HG02763 (cell line): ENCODE measurements at regions not wholly inside any gene's neighbourhood (a gene's known extent, or its start where the extent isn't known, plus 50 kb on each side); places are given as distances from the start of the nearest gene placed in this dataset.
"Not testable (repeated sequence)": the region's sequence is repeated elsewhere in the genome, so short reads cannot be mapped to it uniquely, and the experiment has no call there.

Source experiments
- ATAC-seq: cut with Tn5 transposase; IDR thresholded peaks from one replicate; pipeline ENCODE4 v1.9.1; 2021; ENCODE audit warnings: mild to moderate bottlenecking, moderate library complexity; ENCODE audit not compliant: unreplicated experiment

DNA sequence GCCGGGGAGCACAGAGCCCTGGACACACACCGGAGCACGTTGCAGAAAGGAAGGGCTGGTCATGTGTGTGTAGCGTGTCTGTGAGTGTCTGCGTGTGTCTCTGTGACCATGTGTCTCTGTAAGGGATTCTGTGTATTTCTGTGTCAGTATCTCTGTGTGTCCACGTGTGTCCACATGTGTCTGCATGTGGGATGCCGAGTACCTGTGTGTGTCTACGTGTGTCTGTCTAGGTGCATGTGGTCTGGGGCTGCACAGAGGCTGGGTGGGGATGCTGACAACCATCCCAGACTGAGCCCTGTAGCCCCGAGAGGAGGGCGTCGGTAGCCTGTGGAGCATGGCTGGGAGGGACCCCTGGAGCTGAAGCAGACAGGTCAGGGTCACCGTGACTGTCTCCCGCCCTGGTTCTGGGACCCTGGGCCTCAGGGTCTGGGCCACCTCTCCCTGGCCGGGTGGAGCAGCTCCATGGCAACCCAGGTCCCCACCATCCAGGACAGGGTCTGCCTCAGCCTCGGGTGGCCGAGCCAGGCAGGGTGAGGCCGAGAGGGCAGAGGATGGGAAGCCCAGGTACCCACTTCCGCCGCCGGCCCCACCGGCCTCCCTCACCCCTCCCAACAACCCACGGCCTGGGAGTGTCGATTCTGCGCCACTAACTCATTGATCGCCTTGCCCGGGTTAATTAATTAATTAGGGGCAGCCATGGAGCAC, 122.7 kb downstream of the FAM53A start:
- no peak for ATAC-seq

DNA sequence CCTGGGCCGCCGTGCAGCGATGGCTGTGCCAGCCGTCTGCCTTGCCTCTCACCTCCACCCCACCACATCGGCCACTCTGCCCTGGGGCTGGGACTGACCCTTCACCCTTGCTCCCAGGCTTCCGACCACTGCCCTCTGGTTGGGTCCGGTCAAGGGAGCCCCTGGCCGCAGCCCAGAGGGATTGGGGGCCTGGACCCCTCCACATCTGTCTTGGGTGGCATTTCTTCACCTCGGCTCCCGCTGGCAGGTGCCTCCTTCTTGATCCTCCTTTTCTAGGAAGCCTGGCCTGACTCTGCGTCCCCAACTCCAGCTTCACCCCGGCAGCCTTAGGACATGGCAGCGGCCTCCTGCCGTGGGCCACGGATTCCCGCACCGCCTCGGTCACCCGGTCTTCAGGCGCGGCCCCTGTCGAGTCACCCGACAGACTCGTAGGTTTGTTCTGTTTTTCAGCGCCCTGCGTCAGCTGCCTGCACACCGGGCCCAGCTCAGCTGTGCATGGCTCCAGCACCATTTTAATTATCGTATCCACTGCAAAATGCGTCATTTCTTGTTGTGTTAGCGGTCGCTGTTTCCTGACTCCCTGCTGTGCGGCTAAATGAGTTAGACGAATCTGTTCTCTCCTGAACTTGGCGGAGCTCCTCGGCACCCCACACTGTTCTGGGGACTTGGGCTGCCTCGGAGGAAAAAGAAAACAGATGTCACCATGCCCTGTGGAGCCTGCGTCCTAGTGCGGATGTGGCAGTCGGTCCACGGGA, 124.0 kb downstream of the FAM53A start:
- ATAC-seq = no peak

DNA sequence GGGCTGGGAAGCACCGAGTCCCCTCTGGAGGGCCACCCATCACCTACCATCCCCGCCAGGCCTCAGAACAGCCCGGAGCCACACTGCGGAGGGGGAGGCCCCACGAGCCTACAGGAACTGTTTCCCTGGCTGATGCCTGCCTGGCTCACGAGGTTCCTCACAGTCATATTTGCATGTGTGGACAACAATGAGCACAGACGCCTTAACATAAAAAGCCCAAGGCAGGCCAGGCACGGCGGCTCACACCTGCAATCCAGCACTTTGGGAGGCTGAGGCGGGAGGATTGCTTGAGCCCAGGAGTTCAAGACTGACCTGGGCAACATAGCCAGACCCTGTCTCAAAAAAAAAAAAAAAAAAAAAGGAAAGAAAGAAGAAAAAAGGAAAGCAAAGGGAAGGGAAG, 125.9 kb downstream of the FAM53A start:
- ATAC-seq = no peak

- ATAC-seq = no peak
Observed at GRCh38 chr4:1557221-1557597, 126.9 kb downstream of the FAM53A start.

- ATAC-seq = no peak
Observed at GRCh38 chr4:1556541-1557220, 127.4 kb downstream of the FAM53A start.

- ATAC-seq = no peak
Observed at GRCh38 chr4:1554876-1555265, 129.2 kb downstream of the FAM53A start.

DNA sequence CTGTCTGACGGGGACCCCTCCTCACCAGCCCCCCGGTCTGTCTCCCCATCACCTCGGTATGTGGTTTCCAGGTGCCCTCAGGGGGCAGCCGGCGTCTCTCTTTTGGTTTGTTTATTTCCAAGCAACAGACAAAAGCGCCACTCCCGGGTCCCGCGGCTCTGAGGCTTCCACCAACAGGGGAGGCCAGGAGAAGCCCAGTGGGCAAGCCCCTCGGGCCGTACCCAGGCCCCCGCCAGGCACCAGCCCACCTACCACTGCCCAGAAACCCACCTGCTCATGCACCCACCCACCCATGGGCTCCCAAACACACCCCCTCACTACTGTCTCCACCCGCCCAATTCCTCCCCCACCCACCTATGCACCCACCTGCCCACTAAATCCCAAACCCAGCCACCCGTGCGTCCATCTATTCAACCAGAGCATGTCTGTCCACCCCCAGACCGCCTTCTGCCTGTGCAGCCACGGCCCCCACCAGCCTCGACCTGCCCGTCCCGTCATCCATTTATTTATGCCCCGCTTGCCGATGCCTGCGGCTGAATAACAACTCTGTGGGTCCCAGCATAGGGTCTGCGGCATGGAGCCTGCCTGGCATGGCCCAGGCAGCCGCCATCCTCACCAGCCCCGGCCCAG, 129.8 kb downstream of the FAM53A start:
- ATAC-seq = no peak

DNA sequence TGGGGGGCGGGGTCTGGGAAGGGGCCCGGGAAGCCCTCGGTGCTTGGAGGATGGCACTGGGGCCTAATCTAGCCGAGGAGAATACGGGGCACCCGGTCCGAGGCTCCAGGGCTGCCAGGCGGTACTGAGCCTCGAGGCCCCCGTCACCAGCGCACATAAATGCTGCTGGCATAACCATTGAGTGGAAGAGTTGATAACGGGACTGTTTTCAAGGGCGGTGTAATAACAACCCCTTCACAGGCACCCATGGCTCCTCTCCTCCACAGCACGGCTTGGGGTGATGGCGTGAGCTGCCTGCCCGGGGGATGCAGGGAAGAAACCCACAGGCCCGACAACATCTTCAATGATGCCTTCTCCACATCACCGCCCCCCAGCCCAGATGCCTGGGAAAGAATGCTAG, 130.7 kb downstream of the FAM53A start:
- ATAC-seq = no peak

- no peak for ATAC-seq
Observed at GRCh38 chr4:1552451-1552850, 131.7 kb downstream of the FAM53A start.

GRCh38 chr4:1551211-1551610, 132.9 kb downstream of the FAM53A start:
- ATAC-seq = no peak

GRCh38 chr4:1550122-1551070, 133.7 kb downstream of the FAM53A start:
- ATAC-seq = no peak

DNA sequence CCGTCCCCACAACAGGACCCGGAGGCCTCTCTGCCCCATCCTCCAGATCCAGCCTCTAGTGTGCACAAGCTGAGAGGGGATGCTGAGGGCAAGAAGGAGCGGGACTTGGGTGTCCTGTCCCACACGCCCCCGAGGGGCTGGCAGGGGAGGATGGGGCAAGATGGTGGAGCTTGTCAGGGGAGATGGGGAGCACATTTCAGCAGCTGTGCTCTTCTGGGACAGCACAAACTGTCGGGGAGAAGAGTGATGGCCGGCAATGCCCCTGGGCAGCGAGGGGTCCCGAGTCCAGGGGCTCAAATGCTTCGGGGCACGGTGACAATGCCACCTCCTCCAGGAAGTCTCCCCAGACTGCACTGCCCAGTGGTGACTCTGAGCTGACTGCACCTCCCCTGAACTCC, 134.5 kb downstream of the FAM53A start:
- ATAC-seq = no peak

GRCh38 chr4:1548827-1549637, 135.1 kb downstream of the FAM53A start:
- ATAC-seq = not testable (repeated sequence)

DNA sequence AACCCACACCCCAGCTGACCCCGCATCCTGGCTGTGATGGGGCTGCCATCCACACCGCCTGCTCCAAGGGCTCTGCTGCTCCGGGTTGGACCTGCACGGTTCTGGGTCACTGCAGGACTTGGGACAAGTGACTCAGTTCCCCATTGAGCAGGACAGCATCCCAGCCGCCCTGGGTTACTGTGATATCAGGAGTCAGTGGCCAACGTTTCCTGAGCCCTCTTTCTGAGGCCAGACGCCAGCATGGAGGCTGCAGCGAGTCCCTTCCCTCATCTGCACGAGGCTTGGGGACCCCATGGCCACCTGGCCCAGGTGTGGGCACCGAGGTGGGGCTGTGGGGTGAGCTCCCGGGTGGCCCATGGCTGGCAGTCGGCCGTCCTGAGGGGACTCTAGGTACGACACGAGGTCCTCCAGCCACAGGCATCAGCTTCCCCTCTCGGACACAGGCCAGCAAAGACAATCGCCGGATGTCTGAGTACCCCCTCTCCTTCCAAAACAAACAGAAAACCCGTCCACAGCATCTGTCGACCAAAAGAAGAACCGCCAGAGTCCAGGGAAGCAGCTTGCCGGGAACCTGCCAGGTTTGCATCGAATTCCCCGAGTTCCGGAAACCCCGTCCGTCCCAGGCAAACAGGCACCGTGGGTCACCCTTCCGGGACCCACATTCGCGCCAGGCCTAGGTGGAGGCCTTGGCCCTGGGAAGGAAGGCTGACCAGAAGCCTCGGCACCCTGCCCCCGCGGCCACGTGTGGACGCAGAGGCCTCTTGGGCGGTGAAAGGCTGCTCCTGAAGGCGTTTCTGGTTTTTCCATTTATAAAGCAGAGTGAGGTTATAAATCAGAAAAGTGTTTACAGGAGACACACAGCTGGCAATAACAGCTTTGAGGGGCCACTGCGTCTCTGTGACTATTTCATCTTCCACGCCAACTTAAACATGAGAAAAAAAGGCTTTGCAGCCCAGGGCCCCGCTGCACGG, 136.0 kb downstream of the FAM53A start:
- no peak for ATAC-seq

DNA sequence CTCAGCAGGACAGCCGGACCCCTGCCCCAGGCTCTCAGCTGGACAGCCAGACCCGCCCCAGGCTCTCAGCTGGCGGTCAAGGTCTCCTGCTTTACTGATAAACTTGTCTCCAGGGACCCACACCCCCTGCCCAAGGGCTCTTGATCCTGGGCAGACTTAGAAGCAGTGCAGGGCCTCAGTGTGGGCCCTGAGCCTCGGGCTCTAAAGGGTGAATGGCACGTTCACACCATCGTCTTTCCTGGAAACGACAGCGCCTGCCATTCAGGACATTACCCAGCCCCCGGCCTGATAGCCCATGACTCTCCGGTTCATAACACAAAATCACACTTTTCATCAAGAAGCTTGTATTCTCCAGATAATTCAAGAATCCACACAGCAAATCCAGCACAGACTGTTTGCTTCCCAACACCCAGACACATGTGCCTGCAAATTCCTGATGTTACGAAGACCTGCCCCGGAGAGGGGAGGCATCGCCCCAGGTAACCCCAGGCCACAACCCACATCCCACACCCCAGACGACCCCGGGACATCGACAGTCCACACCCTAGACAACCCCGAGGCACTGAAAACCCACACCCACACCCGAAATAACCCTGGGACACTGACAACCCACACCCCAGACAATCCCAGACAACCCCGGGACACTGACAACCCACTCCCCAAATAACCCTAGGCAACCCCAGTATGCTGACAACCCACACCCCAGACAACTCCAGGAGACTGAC, 136.8 kb downstream of the FAM53A start:
- ATAC-seq = no peak

DNA sequence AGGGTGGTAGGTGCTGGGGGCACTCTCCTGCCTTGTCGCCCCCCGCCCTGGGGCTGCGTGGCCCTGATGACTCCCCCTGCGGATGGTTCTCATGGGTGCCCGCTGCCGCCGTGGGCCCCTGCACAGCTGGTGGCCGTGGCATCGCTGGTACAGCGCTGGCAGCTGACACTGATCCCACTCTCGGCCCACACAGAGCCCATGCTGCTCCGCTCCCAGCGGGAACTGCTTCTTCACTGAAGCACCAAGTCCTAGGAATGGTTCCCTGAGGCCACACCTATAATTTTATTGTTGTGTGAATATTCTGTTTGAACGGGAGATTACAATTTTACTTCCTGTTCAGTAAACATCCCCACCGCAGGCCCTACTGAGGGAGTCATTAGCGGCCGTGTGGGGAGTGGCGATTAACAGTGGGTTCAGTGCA, 138.6 kb upstream of the NKX1-1 start:
- ATAC-seq = no peak

- not testable (repeated sequence) for ATAC-seq
Observed at GRCh38 chr4:1544435-1544834, 138.2 kb upstream of the NKX1-1 start.

DNA sequence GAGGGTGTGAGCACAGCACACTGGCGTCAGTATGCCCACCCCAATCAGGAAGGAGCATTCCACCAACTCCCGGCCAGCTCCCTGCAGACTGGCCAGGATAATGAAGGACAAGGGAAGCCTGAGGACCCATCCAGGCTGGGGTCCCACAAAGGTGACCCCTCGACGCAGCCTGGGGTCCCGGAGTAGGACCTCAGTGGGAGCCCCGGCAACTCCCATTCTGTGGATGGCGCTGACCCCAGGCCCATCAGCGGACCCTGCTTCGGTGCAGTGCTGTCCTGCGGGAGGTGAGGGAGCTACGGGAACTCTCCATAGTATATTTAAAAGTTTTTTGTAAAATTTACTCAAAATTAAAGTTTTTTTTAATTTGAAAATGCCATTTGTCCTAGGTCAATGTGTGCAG, 137.7 kb upstream of the NKX1-1 start:
- ATAC-seq = no peak
